Glutamatergic neuron (in vitro differentiated cells): ENCODE measurements at regions not wholly inside any gene's neighbourhood (a gene's known extent, or its start where the extent isn't known, plus 50 kb on each side); places are given as distances from the start of the nearest gene placed in this dataset.

Experiments
- DNase-seq: peaks from one replicate; pipeline ENCODE4 v3.0.0; 2022
- H3K27ac Mint-ChIP-seq: one replicate; pipeline ENCODE4 v1.8.0; 2020; ENCODE audit warnings: mild to moderate bottlenecking, mixed read lengths, inconsistent platforms; ENCODE audit not compliant: unreplicated experiment
- H3K27me3 Mint-ChIP-seq: one replicate; pipeline ENCODE4 v1.8.0; 2020; ENCODE audit warnings: mild to moderate bottlenecking, moderate library complexity, mixed read lengths, inconsistent platforms; ENCODE audit not compliant: unreplicated experiment
- H3K36me3 Mint-ChIP-seq: one replicate; pipeline ENCODE4 v1.8.0; 2020; ENCODE audit warnings: mild to moderate bottlenecking, mixed read lengths, inconsistent platforms; ENCODE audit not compliant: unreplicated experiment
- H3K4me1 Mint-ChIP-seq: one replicate; pipeline ENCODE4 v1.8.0; 2020; ENCODE audit warnings: mild to moderate bottlenecking, low read depth, mixed read lengths, inconsistent platforms; ENCODE audit not compliant: unreplicated experiment
- H3K4me3 Mint-ChIP-seq: one replicate; pipeline ENCODE4 v1.8.0; 2020; ENCODE audit warnings: mild to moderate bottlenecking, mixed read lengths, inconsistent platforms; ENCODE audit not compliant: unreplicated experiment
- H3K9me3 Mint-ChIP-seq: one replicate; pipeline ENCODE4 v1.8.0; 2020; ENCODE audit warnings: mild to moderate bottlenecking, moderate library complexity, mixed read lengths, inconsistent platforms; ENCODE audit not compliant: unreplicated experiment
- CTCF ChIP-seq: fragments of 200-600 bp; sonication (generic); IDR thresholded peaks from one replicate; pipeline ENCODE4 v1.5.0; 2021; ENCODE audit not compliant: partially characterized antibody, unreplicated experiment

- TF ChIP-seq CTCF, result no peak
- peaks cover 6% of the 10 kb centered on the region for H3K9me3 Mint-ChIP-seq
- DNase-seq, result no peak
- no peak overlapping the region for H3K4me3 Mint-ChIP-seq
- H3K4me1 Mint-ChIP-seq, result no peaks in the 10 kb centered on the region
- peaks cover 8% of the 10 kb centered on the region for H3K36me3 Mint-ChIP-seq
- H3K27ac Mint-ChIP-seq, result no peak overlapping the region
- H3K27me3 Mint-ChIP-seq, result no peaks in the 10 kb centered on the region
These were observed 159.6 kb upstream of the GADL1 start for GRCh38 chr3:31054032-31054431.

GRCh38 chr3:31055757-31056156 is 161.3 kb upstream of the GADL1 start:
- Mint-ChIP-seq H3K4me1 (no peaks in the 10 kb centered on the region), H3K4me3 (no peak overlapping the region), H3K27me3 (no peaks in the 10 kb centered on the region), H3K27ac (no peak overlapping the region), H3K9me3 (peaks cover 6% of the 10 kb centered on the region), H3K36me3 (peaks cover 8% of the 10 kb centered on the region)
- no peak for DNase-seq
- no peak for TF ChIP-seq CTCF

- TF ChIP-seq CTCF, result no peak
- Mint-ChIP-seq H3K27ac (no peak overlapping the region), H3K4me3 (no peak overlapping the region), H3K27me3 (no peaks in the 10 kb centered on the region), H3K9me3 (peaks cover 6% of the 10 kb centered on the region), H3K36me3 (peaks cover 1% of the 10 kb centered on the region), H3K4me1 (no peaks in the 10 kb centered on the region)
- DNase-seq, result no peak
These were observed 163.4 kb upstream of the GADL1 start for GRCh38 chr3:31057891-31058290.

GRCh38 chr3:31064021-31064420 is 169.6 kb upstream of the GADL1 start:
- Mint-ChIP-seq H3K4me3 (no peak overlapping the region), H3K9me3 (no peaks in the 10 kb centered on the region), H3K27me3 (no peaks in the 10 kb centered on the region), H3K36me3 (no peaks in the 10 kb centered on the region), H3K4me1 (peaks cover 18% of the 10 kb centered on the region), H3K27ac (no peak overlapping the region)
- DNase-seq, result no peak
- TF ChIP-seq CTCF, result no peak

GRCh38 chr3:31065765-31066164 is 171.3 kb upstream of the GADL1 start:
- peaks cover 18% of the 10 kb centered on the region for H3K4me1 Mint-ChIP-seq
- H3K27me3 Mint-ChIP-seq, result no peaks in the 10 kb centered on the region
- H3K9me3 Mint-ChIP-seq, result no peaks in the 10 kb centered on the region
- no peak overlapping the region for H3K27ac Mint-ChIP-seq
- H3K4me3 Mint-ChIP-seq, result no peak overlapping the region
- H3K36me3 Mint-ChIP-seq, result no peaks in the 10 kb centered on the region
- no peak for TF ChIP-seq CTCF
- DNase-seq, result no peak
